ENCODE measurements at regions not wholly inside any gene's neighbourhood (a gene's known extent, or its start where the extent isn't known, plus 50 kb on each side); places are given as distances from the start of the nearest gene placed in this dataset.

GRCh38 chr20:50251383-50251748, 60.7 kb downstream of the CEBPB start:
- no peak overlapping the region for H3K4me3 ChIP-seq (ENCODE audit: low read depth, low read length)
- TF ChIP-seq POLR2A (IDR thresholded peaks at IDR 0.05; ENCODE audit: extremely low read depth, insufficient read length), result no peak
- no peak for TF ChIP-seq MAX (IDR thresholded peaks at IDR 0.05; ENCODE audit: low read depth, low read length)
- TF ChIP-seq CTCF (IDR thresholded peaks at IDR 0.05; ENCODE audit: low read depth, low read length), result no peak
- no peak for TF ChIP-seq MYC (IDR thresholded peaks at IDR 0.05; ENCODE audit: low read depth, low read length)
- DNase-seq (ENCODE audit: low read depth), result no peak

GRCh38 chr20:50251992-50252511, 61.4 kb downstream of the CEBPB start:
- no peak for DNase-seq (ENCODE audit: low read depth)
- no peak for TF ChIP-seq MYC (IDR thresholded peaks at IDR 0.05; ENCODE audit: low read depth, low read length)
- TF ChIP-seq CTCF (IDR thresholded peaks at IDR 0.05; ENCODE audit: low read depth, low read length), result no peak
- no peak for TF ChIP-seq POLR2A (IDR thresholded peaks at IDR 0.05; ENCODE audit: extremely low read depth, insufficient read length)
- no peak for TF ChIP-seq MAX (IDR thresholded peaks at IDR 0.05; ENCODE audit: low read depth, low read length)
- no peak overlapping the region for H3K4me3 ChIP-seq (ENCODE audit: low read depth, low read length)

GRCh38 chr20:50252701-50253100, 62.1 kb downstream of the CEBPB start:
- H3K4me3 ChIP-seq (ENCODE audit: low read depth, low read length), result no peak overlapping the region
- TF ChIP-seq MAX (IDR thresholded peaks at IDR 0.05; ENCODE audit: low read depth, low read length) (no peak), POLR2A (IDR thresholded peaks at IDR 0.05; ENCODE audit: extremely low read depth, insufficient read length) (no peak), MYC (IDR thresholded peaks at IDR 0.05; ENCODE audit: low read depth, low read length) (no peak), CTCF (IDR thresholded peaks at IDR 0.05; ENCODE audit: low read depth, low read length) (no peak)
- no peak for DNase-seq (ENCODE audit: low read depth)

GRCh38 chr20:50253101-50253500, 62.5 kb downstream of the CEBPB start:
- no peak for DNase-seq (ENCODE audit: low read depth)
- no peak overlapping the region for H3K4me3 ChIP-seq (ENCODE audit: low read depth, low read length)
- TF ChIP-seq POLR2A (IDR thresholded peaks at IDR 0.05; ENCODE audit: extremely low read depth, insufficient read length) (no peak), MAX (IDR thresholded peaks at IDR 0.05; ENCODE audit: low read depth, low read length) (no peak), CTCF (IDR thresholded peaks at IDR 0.05; ENCODE audit: low read depth, low read length) (no peak), MYC (IDR thresholded peaks at IDR 0.05; ENCODE audit: low read depth, low read length) (no peak)

GRCh38 chr20:50254466-50255079, 63.9 kb downstream of the CEBPB start:
- no peak for DNase-seq (ENCODE audit: low read depth)
- TF ChIP-seq MYC (IDR thresholded peaks at IDR 0.05; ENCODE audit: low read depth, low read length), result no peak
- no peak for TF ChIP-seq CTCF (IDR thresholded peaks at IDR 0.05; ENCODE audit: low read depth, low read length)
- no peak for TF ChIP-seq POLR2A (IDR thresholded peaks at IDR 0.05; ENCODE audit: extremely low read depth, insufficient read length)
- no peak for TF ChIP-seq MAX (IDR thresholded peaks at IDR 0.05; ENCODE audit: low read depth, low read length)

More at GRCh38 chr20:50254466-50255079, 63.9 kb downstream of the CEBPB start:
- no peak overlapping the region for H3K4me3 ChIP-seq (ENCODE audit: low read depth, low read length)

All from NB4 (cell line).